Rectal smooth muscle tissue (tissue), 1 donor: ENCODE measurements at regions not wholly inside any gene's neighbourhood (a gene's known extent, or its start where the extent isn't known, plus 50 kb on each side); places are given as distances from the start of the nearest gene placed in this dataset.

ENCODE experiments used
- H3K27ac ChIP-seq: one replicate; pipeline ENCODE4 v1.7.0; 2013; ENCODE audit warnings: low read depth, low read length, inconsistent platforms
- H3K27me3 ChIP-seq: one replicate; pipeline ENCODE4 v1.7.0; 2013; ENCODE audit warnings: low read length; ENCODE audit not compliant: control insufficient read depth, insufficient read depth
- H3K36me3 ChIP-seq: one replicate; pipeline ENCODE4 v1.7.0; 2013; ENCODE audit warnings: low read length; ENCODE audit not compliant: control insufficient read depth, insufficient read depth
- H3K4me1 ChIP-seq: one replicate; pipeline ENCODE4 v1.7.0; 2013; ENCODE audit warnings: low read length; ENCODE audit not compliant: control insufficient read depth, insufficient read depth
- H3K4me3 ChIP-seq: one replicate; pipeline ENCODE4 v1.7.0; 2013; ENCODE audit warnings: low read length
- H3K9ac ChIP-seq: one replicate; pipeline ENCODE4 v1.7.0; 2013; ENCODE audit warnings: low read length

DNA sequence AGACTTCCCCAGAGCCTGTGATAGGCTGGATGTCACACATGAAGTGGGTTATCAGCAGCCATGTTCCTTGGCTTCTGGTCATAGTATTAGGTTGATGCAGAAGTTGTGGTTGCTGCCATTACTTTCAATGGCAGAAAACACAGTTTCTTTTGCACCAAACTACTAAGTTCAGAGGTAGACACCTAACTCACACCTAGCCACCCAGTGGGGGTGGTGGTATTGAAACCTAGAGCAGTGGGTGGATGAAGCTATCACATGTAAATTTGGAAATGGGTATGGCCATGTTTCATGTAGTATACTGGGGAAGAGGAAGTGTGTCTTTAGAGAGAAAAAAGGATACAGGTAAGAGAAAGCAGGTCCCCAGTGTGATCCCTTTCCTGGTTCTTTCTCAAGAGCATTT, 347.9 kb upstream of the SEMA6A start:
- Histone ChIP-seq H3K4me3 (no peak overlapping the region), H3K27ac (no peak overlapping the region), H3K4me1 (no peaks in the 10 kb centered on the region), H3K36me3 (no peaks in the 10 kb centered on the region), H3K27me3 (no peaks in the 10 kb centered on the region), H3K9ac (no peak overlapping the region)

DNA sequence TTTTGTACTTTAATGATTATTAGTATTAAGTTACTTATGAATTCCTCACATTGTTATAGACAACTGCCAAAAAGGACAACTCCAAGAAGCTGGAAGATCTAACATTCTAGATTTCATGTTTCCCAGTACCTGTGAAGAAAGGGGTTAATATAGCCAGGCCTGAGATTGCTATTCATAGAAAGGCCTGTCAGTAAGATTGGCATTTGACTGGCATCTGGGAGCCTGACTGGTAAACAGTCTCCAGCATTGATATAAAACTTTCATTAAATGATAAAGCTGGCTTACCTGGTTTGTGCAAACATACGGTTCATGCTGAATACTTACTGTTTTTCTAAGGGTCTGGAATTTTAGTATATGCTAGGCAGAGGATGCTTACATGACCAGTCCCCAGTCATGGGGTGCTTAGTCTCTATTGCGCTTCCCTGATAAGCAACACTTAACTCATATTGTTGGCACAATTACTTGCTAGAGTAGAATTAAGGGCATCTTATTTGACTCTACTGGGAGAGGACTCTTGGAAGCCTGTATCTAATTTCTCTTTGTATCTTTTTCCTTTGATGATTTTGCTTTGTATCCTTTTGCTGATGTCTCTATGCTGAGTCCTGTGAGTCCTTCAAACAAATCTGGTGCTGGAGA, 340.4 kb upstream of the SEMA6A start:
- Histone ChIP-seq H3K27me3 (no peaks in the 10 kb centered on the region), H3K4me1 (no peaks in the 10 kb centered on the region), H3K36me3 (no peaks in the 10 kb centered on the region), H3K27ac (no peak overlapping the region), H3K4me3 (no peak overlapping the region), H3K9ac (no peak overlapping the region)

DNA sequence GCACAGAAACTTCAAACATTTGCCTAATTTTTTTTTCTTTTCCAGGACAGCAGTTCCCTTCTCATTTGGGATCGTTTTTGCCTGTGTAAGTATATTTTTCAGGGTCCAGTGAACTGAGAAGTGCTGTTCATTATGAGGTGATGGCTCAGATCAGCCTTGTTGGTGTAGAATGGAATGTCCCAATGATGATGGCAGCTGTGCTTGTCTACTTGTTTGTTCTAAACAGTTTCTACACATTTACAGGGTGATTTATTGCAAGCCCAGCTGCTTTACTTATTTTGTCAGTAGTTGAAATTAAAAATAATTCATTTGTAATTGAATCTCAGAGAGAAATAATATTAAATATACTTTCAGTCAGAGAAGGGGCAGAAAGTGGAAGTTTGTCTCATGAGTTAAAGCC, 337.6 kb upstream of the SEMA6A start:
- no peak overlapping the region for H3K9ac ChIP-seq
- no peak overlapping the region for H3K27ac ChIP-seq
- no peaks in the 10 kb centered on the region for H3K36me3 ChIP-seq
- H3K4me1 ChIP-seq = no peaks in the 10 kb centered on the region
- H3K27me3 ChIP-seq = no peaks in the 10 kb centered on the region
- no peak overlapping the region for H3K4me3 ChIP-seq

DNA sequence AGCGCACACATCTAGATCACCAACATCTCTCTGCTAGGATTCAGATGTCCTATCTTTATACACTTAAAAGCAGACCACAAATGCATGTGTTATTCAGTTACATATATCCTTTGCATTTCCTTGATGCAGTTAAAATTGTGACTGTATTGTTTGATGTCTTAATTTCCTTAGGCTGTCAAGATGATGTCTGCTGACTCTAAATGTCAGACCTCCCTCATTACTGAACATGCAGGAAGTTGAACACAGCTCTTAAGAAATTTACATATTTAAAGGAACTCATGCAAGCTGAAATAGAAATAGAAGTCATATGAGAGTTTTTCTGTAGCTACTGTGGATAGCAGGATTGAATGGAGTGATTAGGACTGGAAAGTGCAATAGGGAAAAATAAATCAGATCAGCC, 336.5 kb upstream of the SEMA6A start:
- no peak overlapping the region for H3K4me3 ChIP-seq
- no peak overlapping the region for H3K27ac ChIP-seq

DNA sequence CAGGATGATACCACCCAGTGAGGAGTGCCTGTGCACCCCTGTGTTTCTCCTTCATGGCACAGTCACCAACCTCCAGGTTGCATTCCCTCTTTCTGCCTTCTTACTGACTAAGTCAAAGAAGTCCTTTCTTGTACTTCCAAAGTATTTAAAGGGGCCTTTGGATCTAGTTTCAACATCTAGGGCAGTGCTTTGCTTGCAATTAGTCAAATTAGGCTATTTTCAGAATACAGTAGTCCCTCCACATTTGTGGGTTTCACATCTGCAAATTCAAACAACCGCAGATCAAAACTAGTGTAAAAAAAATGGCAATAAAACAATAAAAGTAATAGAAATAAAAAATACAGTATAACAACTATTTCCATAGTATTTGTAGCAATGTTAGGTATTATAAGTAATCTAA, 333.9 kb upstream of the SEMA6A start:
- no peaks in the 10 kb centered on the region for H3K27me3 ChIP-seq

More for the DNA sequence above, 336.5 kb upstream of the SEMA6A start:
- no peaks in the 10 kb centered on the region for H3K27me3 ChIP-seq
- no peaks in the 10 kb centered on the region for H3K36me3 ChIP-seq
- no peak overlapping the region for H3K9ac ChIP-seq
- no peaks in the 10 kb centered on the region for H3K4me1 ChIP-seq

DNA sequence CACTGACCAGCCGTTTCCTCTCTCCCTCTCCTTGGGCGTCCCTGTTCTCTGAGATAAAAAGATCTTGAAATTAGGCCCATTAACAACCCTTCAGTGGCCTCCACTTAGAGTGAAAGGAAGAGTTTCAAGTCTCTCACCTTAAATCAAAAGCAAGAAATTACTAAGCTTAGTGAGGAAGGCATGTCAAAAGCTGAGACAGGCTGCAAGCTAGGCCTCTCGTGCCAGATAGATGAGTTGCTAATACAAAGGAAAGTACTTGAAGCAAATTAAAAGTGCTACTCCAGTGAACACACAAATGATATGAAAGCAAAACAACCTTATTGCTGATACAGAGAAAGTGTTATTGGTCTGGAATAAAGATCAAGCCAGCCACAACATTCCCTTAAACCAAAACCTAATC, 331.3 kb upstream of the SEMA6A start:
- Histone ChIP-seq H3K36me3 (no peaks in the 10 kb centered on the region), H3K27me3 (no peaks in the 10 kb centered on the region), H3K4me1 (no peaks in the 10 kb centered on the region), H3K4me3 (no peak overlapping the region), H3K27ac (no peak overlapping the region), H3K9ac (no peak overlapping the region)

More for the DNA sequence above, 333.9 kb upstream of the SEMA6A start:
- Histone ChIP-seq H3K4me1 (no peaks in the 10 kb centered on the region), H3K4me3 (no peak overlapping the region), H3K9ac (no peak overlapping the region), H3K27ac (no peak overlapping the region), H3K36me3 (no peaks in the 10 kb centered on the region)

DNA sequence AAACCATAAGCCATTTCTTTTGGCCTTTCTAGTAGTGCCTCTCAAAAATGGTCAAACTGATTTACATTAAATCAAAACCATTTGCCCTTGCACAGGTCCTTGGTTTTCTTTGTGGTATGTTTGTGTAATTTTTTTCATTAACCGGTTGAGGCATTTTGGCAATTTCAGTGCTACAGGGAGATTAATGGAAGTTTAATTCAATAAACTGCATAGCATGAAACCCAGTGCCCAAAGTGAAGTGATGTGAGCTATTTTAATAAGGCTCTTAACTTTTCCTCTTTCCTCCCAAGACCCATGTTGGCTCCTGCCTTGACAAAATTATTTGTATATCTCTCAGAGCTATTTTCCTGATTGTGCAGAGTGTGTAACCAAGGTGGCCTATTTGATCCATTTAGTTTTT, 326.2 kb upstream of the SEMA6A start:
- no peak overlapping the region for H3K4me3 ChIP-seq
- H3K4me1 ChIP-seq = no peaks in the 10 kb centered on the region
- H3K9ac ChIP-seq = no peak overlapping the region
- H3K27me3 ChIP-seq = no peaks in the 10 kb centered on the region
- no peak overlapping the region for H3K27ac ChIP-seq
- H3K36me3 ChIP-seq = no peaks in the 10 kb centered on the region

DNA sequence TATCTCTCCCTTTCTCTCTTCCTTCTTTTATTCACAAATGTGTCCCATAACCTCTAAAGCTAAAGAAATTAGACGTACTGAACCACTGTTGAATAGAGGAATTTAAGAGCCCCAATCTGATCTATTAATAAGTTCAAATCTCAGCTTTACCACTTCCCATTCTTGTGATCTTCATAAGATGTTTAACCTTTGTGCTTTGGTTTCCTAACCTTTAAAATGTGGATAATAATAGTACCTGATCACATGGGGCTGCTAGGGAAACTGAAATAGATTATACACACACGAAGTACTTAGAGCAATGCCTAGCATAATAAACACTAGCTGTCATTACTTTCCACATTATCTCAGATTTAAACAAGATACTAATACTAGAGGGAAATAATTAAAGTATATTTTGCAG, 324.3 kb upstream of the SEMA6A start:
- no peaks in the 10 kb centered on the region for H3K4me1 ChIP-seq
- no peak overlapping the region for H3K27ac ChIP-seq
- H3K9ac ChIP-seq = no peak overlapping the region
- H3K4me3 ChIP-seq = no peak overlapping the region
- no peaks in the 10 kb centered on the region for H3K27me3 ChIP-seq
- H3K36me3 ChIP-seq = no peaks in the 10 kb centered on the region

DNA sequence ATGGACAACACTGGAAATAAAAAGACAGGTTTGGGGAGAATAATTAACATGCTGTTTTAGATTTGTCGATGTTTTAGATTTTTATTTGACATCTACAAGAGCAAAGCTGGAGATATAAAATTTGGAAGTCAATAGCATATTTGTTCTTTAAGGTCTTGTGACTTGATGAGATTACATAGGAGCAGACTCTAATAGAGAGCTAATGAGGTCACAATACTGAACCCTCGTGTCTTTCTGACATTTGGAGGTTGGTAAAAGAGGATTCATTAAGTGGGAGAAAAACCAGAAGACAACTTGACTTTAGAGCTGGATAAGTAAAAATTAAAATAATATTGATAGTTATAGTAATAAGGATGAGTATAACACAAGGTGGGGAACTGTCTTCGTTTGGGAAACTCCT, 322.7 kb upstream of the SEMA6A start:
- no peak overlapping the region for H3K4me3 ChIP-seq
- no peaks in the 10 kb centered on the region for H3K27me3 ChIP-seq
- H3K27ac ChIP-seq = no peak overlapping the region
- no peaks in the 10 kb centered on the region for H3K4me1 ChIP-seq
- H3K36me3 ChIP-seq = no peaks in the 10 kb centered on the region
- no peak overlapping the region for H3K9ac ChIP-seq

DNA sequence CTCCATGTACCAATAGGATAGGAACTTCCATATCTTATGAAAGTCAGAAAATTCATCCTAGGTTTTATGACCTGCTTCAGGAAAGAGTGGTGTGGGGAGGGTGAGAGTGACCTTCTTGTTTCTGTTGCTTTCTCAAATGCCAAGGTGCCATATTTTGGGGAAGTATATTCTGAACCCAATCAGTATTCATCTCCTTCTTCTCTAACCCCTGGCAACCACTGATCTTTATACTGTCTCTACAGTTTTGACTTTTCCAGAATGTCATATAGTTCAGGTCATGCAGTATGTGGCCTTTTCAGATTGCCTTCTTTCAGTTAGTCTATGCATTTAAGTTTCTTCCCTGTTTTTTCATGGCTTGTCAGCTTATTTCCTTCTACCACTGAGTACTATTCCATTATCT, 321.4 kb upstream of the SEMA6A start:
- H3K27ac ChIP-seq = no peak overlapping the region
- H3K27me3 ChIP-seq = no peaks in the 10 kb centered on the region
- H3K9ac ChIP-seq = no peak overlapping the region
- no peak overlapping the region for H3K4me3 ChIP-seq
- no peaks in the 10 kb centered on the region for H3K4me1 ChIP-seq
- H3K36me3 ChIP-seq = no peaks in the 10 kb centered on the region

DNA sequence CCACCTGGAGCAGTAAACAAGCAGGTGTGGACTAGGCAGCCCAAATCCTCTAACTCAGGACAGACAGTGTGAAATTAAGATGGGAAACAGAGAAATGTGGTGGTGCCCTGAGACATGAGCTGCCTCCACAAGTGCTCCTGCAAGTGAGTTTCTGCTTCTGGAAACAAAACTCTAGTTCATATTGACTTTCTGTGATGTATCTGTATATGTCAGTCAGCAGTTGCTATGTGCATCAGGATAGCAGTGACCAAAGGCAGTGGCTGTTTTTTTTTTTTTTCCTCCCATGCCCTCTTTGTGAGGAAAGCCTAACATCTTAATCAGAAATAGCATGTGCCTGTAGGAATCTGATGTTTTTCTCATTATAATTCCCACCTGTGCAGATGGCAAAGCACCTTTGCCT, 318.4 kb upstream of the SEMA6A start:
- H3K36me3 ChIP-seq = no peaks in the 10 kb centered on the region
- H3K9ac ChIP-seq = no peak overlapping the region
- H3K27ac ChIP-seq = no peak overlapping the region
- H3K4me1 ChIP-seq = no peaks in the 10 kb centered on the region
- H3K27me3 ChIP-seq = no peaks in the 10 kb centered on the region
- no peak overlapping the region for H3K4me3 ChIP-seq

DNA sequence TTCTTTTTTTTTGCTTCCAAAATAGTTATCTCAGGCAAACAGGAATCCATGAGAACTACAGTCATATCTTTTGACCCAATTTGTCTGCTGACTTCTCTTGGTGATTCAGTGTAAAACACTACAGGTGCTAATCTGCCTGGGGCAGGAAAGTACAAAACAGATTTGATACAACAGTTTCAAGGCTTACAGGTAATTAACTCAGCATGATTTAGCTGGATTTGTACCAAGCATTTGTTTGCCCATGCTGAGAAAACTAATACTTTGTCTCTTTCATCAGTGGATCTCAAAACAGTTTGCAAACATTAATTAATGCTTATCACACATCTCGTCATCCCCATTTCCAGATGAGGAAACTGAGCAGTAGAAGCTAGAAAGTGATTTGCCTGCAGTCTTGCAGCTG, 312.5 kb upstream of the SEMA6A start:
- H3K36me3 ChIP-seq = no peaks in the 10 kb centered on the region
- H3K9ac ChIP-seq = no peak overlapping the region
- no peak overlapping the region for H3K27ac ChIP-seq
- H3K4me3 ChIP-seq = no peak overlapping the region
- no peaks in the 10 kb centered on the region for H3K4me1 ChIP-seq
- no peaks in the 10 kb centered on the region for H3K27me3 ChIP-seq

DNA sequence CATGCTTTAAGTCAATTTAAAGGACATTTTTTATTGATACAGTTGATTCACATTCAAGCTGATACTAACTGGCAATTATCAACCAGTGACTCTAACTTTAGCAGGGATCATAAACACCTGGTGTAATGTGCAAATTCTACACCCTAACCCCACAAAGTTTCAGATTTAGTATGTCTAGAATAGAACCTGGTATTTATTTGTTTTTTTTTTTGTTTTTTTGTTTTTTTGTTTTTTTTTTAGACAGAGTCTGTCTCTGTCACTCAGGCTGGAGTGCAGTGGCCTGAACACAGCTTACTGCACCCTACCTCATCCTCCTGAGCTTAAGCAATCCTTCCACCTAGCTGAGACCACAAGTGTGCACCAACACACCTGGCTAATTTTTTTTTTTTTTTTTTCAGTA, 311.2 kb upstream of the SEMA6A start:
- Histone ChIP-seq H3K27me3 (no peaks in the 10 kb centered on the region), H3K4me3 (no peak overlapping the region), H3K4me1 (no peaks in the 10 kb centered on the region), H3K9ac (no peak overlapping the region), H3K27ac (no peak overlapping the region), H3K36me3 (no peaks in the 10 kb centered on the region)
